ENCODE measurements at regions not wholly inside any gene's neighbourhood (a gene's known extent, or its start where the extent isn't known, plus 50 kb on each side); places are given as distances from the start of the nearest gene placed in this dataset.
A peak's percentile ranks its signal among the peaks of the same experiment; 100 is the strongest.

DNA sequence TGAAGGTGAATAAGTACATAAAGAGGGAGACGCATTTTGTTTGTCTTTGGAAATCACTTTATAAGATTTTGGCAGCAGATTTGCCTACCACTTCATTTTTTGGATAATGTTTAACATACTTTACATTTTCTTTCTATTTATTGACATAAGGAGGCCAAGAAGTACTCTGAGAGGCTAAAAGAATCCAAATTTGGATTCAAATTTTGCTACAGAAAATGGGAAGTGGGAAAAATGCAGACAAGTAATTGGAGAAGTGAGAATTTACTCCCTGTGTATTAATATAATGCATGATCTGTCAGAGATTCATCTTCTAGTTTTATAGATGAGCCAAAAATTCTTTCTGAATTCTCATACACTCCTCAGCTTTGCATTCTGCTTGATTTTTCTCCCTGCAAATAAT lies 411.2 kb upstream of the CTNND2 start:
- no peak for DNase-seq

- DNase-seq = no peak
Observed at GRCh38 chr5:12313602-12314001, 409.4 kb upstream of the CTNND2 start.

DNA sequence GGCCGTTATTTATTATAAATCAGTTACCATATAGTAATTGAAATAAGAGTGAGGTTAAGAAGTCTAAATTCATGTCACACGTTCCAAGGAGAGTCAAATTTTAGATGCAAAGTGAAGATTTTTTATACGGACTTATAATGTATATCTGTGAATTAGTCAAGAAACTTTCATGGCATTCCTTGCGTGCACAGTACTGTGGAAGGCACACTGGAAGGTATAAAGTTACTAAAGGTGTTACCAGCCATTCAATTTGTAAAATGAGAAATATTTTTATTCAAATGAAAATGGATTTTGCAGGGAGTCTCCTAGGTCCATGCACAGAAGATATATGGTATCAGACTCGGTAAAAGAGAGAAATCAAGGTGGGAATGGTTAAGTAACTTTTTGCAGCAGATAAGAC lies 408.1 kb upstream of the CTNND2 start:
- no peak for DNase-seq

- DNase-seq = no peak
Observed at GRCh38 chr5:12294151-12294550, 389.9 kb upstream of the CTNND2 start.

GRCh38 chr5:12292610-12293204 lies 388.5 kb upstream of the CTNND2 start:
- DNase-seq = peak; percentile 62

DNA sequence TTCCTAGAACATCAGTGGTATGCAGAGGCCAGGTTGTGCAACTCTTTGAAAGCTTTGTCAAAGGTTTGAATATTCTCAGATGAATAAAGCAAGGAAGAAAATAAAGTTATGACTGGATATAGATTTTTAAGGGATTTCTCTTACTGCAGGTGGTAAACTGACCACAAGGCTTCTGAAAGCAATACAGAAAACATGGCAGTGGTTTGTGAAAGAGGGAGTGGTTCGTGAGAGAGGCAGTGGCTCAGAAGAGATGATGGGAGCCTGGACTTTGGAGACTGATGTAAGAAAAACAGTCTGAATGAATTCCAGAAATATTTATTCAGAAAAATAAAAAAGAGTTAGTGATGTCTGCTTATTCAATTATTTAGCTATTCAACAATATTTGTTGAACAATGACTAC lies 380.4 kb upstream of the CTNND2 start:
- DNase-seq = no peak

DNA sequence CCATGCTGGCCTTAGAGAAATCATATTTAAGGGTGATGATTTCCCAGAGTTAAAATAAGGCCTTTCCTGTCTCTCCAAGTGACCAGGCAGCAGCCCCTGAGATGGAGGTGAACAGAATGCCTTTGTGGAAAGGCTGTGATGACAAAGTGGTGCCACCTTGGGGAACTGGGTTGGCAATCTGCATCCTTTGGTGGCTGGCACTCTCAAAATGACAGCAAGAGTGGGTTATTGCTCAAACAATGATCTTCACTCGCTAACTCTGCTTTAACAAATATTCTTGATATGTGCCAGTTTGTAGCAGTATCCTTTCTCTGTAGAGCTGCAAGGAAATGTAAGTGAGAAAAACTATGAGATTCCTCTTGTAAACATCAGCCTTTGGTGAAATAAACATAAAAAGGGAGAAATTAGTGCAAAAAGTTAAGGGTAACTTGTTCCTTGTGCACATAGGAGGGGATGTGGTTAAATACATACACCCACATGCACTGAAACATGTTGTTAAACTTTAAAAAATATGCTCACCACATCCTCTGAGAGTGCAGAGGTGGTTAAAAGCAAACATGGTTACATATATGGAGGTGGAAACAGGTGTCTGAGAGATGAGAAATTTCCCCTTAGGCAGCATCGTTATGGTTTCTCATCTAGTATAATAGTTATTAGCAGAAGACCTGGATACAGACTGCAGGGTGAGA lies 373.4 kb upstream of the CTNND2 start:
- DNase-seq = no peak

GRCh38 chr5:12274236-12274635 lies 370.0 kb upstream of the CTNND2 start:
- no peak for DNase-seq

DNA sequence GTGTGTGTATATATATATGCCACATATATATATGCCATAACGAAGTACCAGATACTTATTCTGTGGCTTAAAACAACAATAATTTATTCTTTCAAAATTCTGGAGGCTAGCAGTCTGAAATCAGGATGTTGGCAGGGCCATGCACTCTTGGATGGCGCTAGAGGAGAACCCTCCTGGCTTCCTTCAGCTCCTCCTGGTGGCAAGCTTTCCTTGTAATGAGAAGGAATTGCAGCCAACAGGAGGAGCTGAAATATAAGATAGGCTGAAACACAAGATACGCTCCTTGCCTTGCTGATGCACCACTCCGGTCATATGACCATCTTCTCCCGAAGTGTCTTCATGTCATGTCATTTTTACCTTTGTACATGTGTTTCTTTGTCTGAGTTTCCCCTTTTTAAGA lies 368.1 kb upstream of the CTNND2 start:
- no peak for DNase-seq

GRCh38 chr5:12270914-12271313 lies 366.7 kb upstream of the CTNND2 start:
- DNase-seq = no peak

GRCh38 chr5:12269164-12269563 lies 364.9 kb upstream of the CTNND2 start:
- DNase-seq = no peak

DNA sequence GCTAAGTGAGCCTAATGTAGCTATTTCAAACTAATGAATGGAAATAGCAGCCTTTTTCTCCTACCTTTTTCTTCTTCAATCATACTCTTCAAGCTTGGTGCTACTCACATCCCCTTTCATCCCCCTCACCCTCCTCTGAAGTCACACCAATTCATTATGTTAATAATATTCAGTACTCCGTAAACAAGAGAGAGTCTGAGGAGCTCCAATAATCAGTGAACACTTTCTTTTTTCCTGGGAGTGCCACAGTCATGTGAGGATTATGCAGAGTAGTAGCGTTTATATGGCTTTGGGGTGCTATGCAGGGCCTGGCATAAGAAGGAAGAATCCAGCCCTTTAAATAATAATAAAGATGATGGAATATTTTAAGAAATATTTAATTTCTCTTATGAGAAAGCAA lies 354.3 kb upstream of the CTNND2 start:
- no peak for DNase-seq

GRCh38 chr5:12250454-12250853 lies 346.2 kb upstream of the CTNND2 start:
- DNase-seq = no peak

DNA sequence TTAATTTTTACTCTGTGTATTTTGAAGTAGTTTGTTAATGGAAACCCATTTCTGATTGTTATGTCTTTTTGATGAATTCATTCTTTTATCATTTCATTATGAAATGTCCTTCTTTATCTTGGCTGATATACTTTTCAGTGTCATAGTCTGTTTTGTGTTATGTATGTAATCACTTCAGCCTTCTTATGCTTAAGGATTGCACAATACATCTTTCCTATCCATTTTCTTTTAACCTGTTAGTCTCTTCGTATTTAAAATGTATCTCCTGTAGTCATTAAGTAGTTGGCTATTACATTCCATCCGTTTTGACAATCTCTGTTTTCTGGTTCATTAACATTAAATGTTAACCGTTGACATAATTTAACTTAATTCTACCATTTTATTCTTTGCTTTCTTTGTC lies 344.6 kb upstream of the CTNND2 start:
- no peak for DNase-seq

- DNase-seq = no peak
Observed at GRCh38 chr5:12246036-12246435, 341.8 kb upstream of the CTNND2 start.

GRCh38 chr5:12245429-12245828 lies 341.2 kb upstream of the CTNND2 start:
- no peak for DNase-seq

- DNase-seq = no peak
Observed at GRCh38 chr5:12242950-12243888, 339.0 kb upstream of the CTNND2 start.

GRCh38 chr5:12237837-12238575 lies 333.8 kb upstream of the CTNND2 start:
- no peak for DNase-seq

- DNase-seq = no peak
Observed at GRCh38 chr5:12230659-12231058, 326.4 kb upstream of the CTNND2 start.

- no peak for DNase-seq
Observed at GRCh38 chr5:12217039-12217438, 312.8 kb upstream of the CTNND2 start.

- DNase-seq = no peak
Observed at GRCh38 chr5:12214267-12215015, 310.2 kb upstream of the CTNND2 start.

DNA sequence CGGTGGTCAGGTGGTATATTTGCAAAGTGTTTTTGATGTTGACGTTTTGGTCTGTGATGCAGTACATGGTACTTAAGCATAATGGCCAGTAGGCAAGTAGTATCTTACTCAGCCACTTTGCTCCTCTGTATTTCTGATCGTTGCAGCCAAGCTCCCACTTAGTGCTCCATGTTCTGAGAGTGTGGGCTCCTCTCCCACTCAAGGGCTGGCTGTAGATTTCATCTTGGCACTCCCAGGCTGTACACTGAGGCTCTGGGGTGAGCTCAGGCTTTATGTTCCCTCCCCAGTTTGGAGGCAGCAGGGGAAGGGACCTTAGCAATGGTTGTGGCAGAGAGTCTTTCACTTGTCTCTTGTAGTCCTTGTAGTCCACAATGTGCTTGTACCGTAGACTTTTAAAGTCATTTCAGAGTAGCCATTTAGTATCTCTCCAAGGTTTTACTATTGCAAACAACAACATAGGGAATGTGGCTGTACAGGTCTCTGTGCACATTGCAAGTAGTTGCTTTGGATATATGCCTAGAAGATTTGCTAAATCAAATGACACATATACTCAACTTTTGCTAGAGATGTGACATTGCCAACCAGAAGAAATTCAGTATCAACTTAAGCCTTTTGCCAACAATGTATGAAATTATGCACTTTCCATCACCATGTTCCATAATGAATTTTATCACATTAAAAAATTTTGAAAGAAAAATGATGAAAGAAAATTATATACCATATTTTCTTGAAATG lies 304.3 kb upstream of the CTNND2 start:
- no peak for DNase-seq
